H1 (cell line): ENCODE measurements at regions not wholly inside any gene's neighbourhood (a gene's known extent, or its start where the extent isn't known, plus 50 kb on each side); places are given as distances from the start of the nearest gene placed in this dataset.
"Not testable (repeated sequence)": the region's sequence is repeated elsewhere in the genome, so short reads cannot be mapped to it uniquely, and the experiment has no call there.

ENCODE experiments used
- CTCF ChIA-PET: fragments of 300-600 bp; sonication (Branson Sonifier 250); formaldehyde crosslinking; loops from one replicate; lab custom pipeline; 2021; ENCODE audit not compliant: partially characterized antibody; lab: Charles Lee
- POLR2A ChIA-PET: fragments of 300-600 bp; sonication (Branson Sonifier 250); formaldehyde crosslinking; loops from one replicate; lab custom pipeline; 2021; ENCODE audit warnings: inconsistent platforms; ENCODE audit not compliant: partially characterized antibody; lab: Charles Lee
- DNase-seq, 2 experiments: peaks; one replicate each; pipeline versions ENCODE4 v3.0.0 to v3.0.0-alpha.2; 2010 to 2022; ENCODE audit warnings: low spot score in 2 of 2, low read depth in 1 of 2, mixed read lengths in 1 of 2
- FAIRE-seq: peaks from 2 replicates; lab custom pipeline; 2011; peaks lifted over from hg19 to GRCh38; lab: Jason Lieb, UNC
- H2AFZ ChIP-seq: 2 replicates; pipeline ENCODE4 v1.8.1; 2012; ENCODE audit warnings: low read length, inconsistent platforms
- H2AK5ac ChIP-seq: 2 replicates; pipeline ENCODE4 v1.6.1; 2013; ENCODE audit warnings: low read depth, low read length
- H2BK120ac ChIP-seq: replicated peaks from 2 replicates; pipeline ENCODE3; 2013; ENCODE audit warnings: low read depth, low read length, inconsistent platforms
- H2BK12ac ChIP-seq: 2 replicates; pipeline ENCODE4 v1.6.1; 2013; ENCODE audit warnings: low read depth, low read length
- H2BK15ac ChIP-seq: 2 replicates; pipeline ENCODE4 v1.6.1; 2013; ENCODE audit warnings: low read length
- H2BK20ac ChIP-seq: 2 replicates; pipeline ENCODE4 v1.6.1; 2013; ENCODE audit warnings: low read length
- H2BK5ac ChIP-seq: 2 replicates; pipeline ENCODE4 v1.6.1; 2013; ENCODE audit warnings: low read depth, low read length
- H3K14ac ChIP-seq: 2 replicates; pipeline ENCODE4 v1.6.1; 2013; ENCODE audit warnings: inconsistent platforms; ENCODE audit not compliant: insufficient read length
- H3K18ac ChIP-seq: 2 replicates; pipeline ENCODE4 v1.6.1; 2013; ENCODE audit warnings: low read length; ENCODE audit errors: extremely low read depth
- H3K23ac ChIP-seq: 2 replicates; pipeline ENCODE4 v1.6.1; 2013; ENCODE audit warnings: inconsistent platforms; ENCODE audit not compliant: insufficient read length
- H3K23me2 ChIP-seq: 2 replicates; pipeline ENCODE4 v1.6.1; 2013; ENCODE audit warnings: low read depth, low read length
- H3K27ac ChIP-seq: 2 replicates; pipeline ENCODE4 v1.6.1; 2011; ENCODE audit warnings: low read depth, low read length, inconsistent platforms
- H3K27me3 ChIP-seq, 4 experiments: replicated peaks in 1 of 4; 1 replicate in 1 of 4; 2 replicates in 3 of 4; pipeline versions ENCODE4 v1.6.1 to v1.8.1; 2011 to 2013; ENCODE audit warnings: low read length in 3 of 4, mild to moderate bottlenecking in 3 of 4, inconsistent platforms in 2 of 4, mixed read lengths in 2 of 4, moderate library complexity in 1 of 4; ENCODE audit not compliant: control insufficient read depth in 3 of 4, insufficient read depth in 3 of 4; ENCODE audit errors: extremely low read depth in 1 of 4
- H3K36me3 ChIP-seq, 4 experiments: 2 replicates each; pipeline versions ENCODE4 v1.6.1 to v1.8.1; 2011 to 2013; ENCODE audit warnings: mild to moderate bottlenecking in 4 of 4, low read length in 3 of 4, moderate library complexity in 2 of 4, control low read depth in 1 of 4, inconsistent platforms in 1 of 4; ENCODE audit not compliant: insufficient read depth in 4 of 4, control insufficient read depth in 2 of 4
- H3K4ac ChIP-seq: replicated peaks from 2 replicates; pipeline ENCODE3; 2013; ENCODE audit warnings: low read length, low read depth, mixed read lengths, inconsistent platforms; ENCODE audit not compliant: insufficient read length
- H3K4me1 ChIP-seq, 4 experiments: replicated peaks in 1 of 4; 1 replicate in 1 of 4; 2 replicates in 3 of 4; pipeline versions ENCODE4 v1.6.1 to v1.8.1; 2011 to 2013; ENCODE audit warnings: low read length in 3 of 4, inconsistent platforms in 2 of 4, mixed read lengths in 1 of 4; ENCODE audit not compliant: insufficient read depth in 4 of 4, control insufficient read depth in 3 of 4
- H3K4me2 ChIP-seq, 2 experiments: 2 replicates each; pipeline versions ENCODE4 v1.6.1 to v1.8.1; 2011 to 2013; ENCODE audit warnings: low read depth in 2 of 2, low read length in 2 of 2, control low read depth in 1 of 2, inconsistent platforms in 1 of 2, mild to moderate bottlenecking in 1 of 2; ENCODE audit not compliant: insufficient read depth in 1 of 2
- H3K4me3 ChIP-seq, 4 experiments: fragments of 200-600, 300-600 bp in 1 of 4; sonication (generic), shearing (Covaris generic), sonication (Bioruptor Twin) in 1 of 4; 2 replicates each; pipeline versions ENCODE4 v1.5.1 to v1.8.1; 2011 to 2016; ENCODE audit warnings: low read length in 4 of 4, low read depth in 3 of 4, control low read depth in 2 of 4, inconsistent platforms in 2 of 4, mild to moderate bottlenecking in 2 of 4, mixed read lengths in 1 of 4, moderate library complexity in 1 of 4; ENCODE audit not compliant: insufficient read depth in 2 of 4; ENCODE audit errors: extremely low read depth in 1 of 4
- H3K56ac ChIP-seq: replicated peaks from 2 replicates; pipeline ENCODE3; 2013; ENCODE audit warnings: low read depth, mild to moderate bottlenecking, mixed read lengths, low read length, inconsistent platforms; ENCODE audit not compliant: insufficient read length
- H3K79me1 ChIP-seq: 2 replicates; pipeline ENCODE4 v1.6.1; 2013; ENCODE audit warnings: low read depth, low read length, control low read depth
- H3K79me2 ChIP-seq, 2 experiments: 2 replicates each; pipeline versions ENCODE4 v1.6.1 to v1.8.1; 2012 to 2013; ENCODE audit warnings: low read length in 2 of 2, mild to moderate bottlenecking in 2 of 2, inconsistent platforms in 1 of 2; ENCODE audit not compliant: insufficient read depth in 2 of 2, control insufficient read depth in 1 of 2
- H3K9ac ChIP-seq, 4 experiments: replicated peaks in 1 of 4; 1 replicate in 1 of 4; 2 replicates in 3 of 4; pipeline versions ENCODE4 v1.6.1 to v1.8.1; 2011 to 2013; ENCODE audit warnings: low read depth in 3 of 4, low read length in 3 of 4, control low read depth in 2 of 4, mild to moderate bottlenecking in 2 of 4, moderate library complexity in 2 of 4, inconsistent platforms in 1 of 4; ENCODE audit errors: extremely low read depth in 1 of 4
- H3K9me3 ChIP-seq, 2 experiments: 2 replicates each; pipeline versions ENCODE4 v1.6.1 to v1.8.1; 2012 to 2013; ENCODE audit warnings: mild to moderate bottlenecking in 2 of 2, moderate library complexity in 2 of 2, control low read depth in 1 of 2, inconsistent platforms in 1 of 2, low read depth in 1 of 2, low read length in 1 of 2, mixed read lengths in 1 of 2; ENCODE audit not compliant: insufficient read depth in 2 of 2
- H4K20me1 ChIP-seq, 2 experiments: replicated peaks in 1 of 2; 2 replicates each; pipeline versions ENCODE3 to v1.8.1; 2011 to 2013; ENCODE audit warnings: inconsistent platforms in 2 of 2, low read length in 2 of 2, mild to moderate bottlenecking in 1 of 2; ENCODE audit not compliant: insufficient read depth in 2 of 2, control insufficient read depth in 1 of 2
- H4K5ac ChIP-seq: 2 replicates; pipeline ENCODE4 v1.6.1; 2013; ENCODE audit warnings: low read length, low read depth, mixed read lengths, inconsistent platforms; ENCODE audit not compliant: insufficient read length
- H4K8ac ChIP-seq: 2 replicates; pipeline ENCODE4 v1.8.0; 2013; ENCODE audit warnings: mild to moderate bottlenecking, moderate library complexity, low read length, inconsistent platforms; ENCODE audit not compliant: insufficient read depth; ENCODE audit errors: extremely low read depth
- H4K91ac ChIP-seq: replicated peaks from 2 replicates; pipeline ENCODE3; 2013; ENCODE audit warnings: low read length, mixed read lengths, inconsistent platforms; ENCODE audit not compliant: insufficient read length
- BRCA1 ChIP-seq: IDR thresholded peaks from 2 replicates; pipeline ENCODE4 v1.6.1; 2012; ENCODE audit warnings: low read depth, low read length, improper control_type of control experiment
- EGR1 ChIP-seq: IDR thresholded peaks from 2 replicates; pipeline ENCODE4 v1.6.1; 2011; ENCODE audit warnings: low read depth, low read length, borderline replicate concordance
- POLR2AphosphoS5 ChIP-seq: IDR thresholded peaks from 2 replicates; pipeline ENCODE4 v1.6.1; 2011; ENCODE audit warnings: low read depth, low read length
- YY1 ChIP-seq: IDR thresholded peaks from 2 replicates; pipeline ENCODE4 v1.6.1; 2011; ENCODE audit warnings: low read depth, mild to moderate bottlenecking, low read length
- WGBS, 2 experiments: shearing (Covaris generic) in 1 of 2; methylation state at CpG; one replicate each; pipeline versions ENCODE4 v1.1.6 to v1.1.7; 2013 to 2015; ENCODE audit warnings: low lambda C conversion rate in 2 of 2, mixed read lengths in 2 of 2, inconsistent platforms in 1 of 2, low coverage in 1 of 2, missing lambda C conversion rate in 1 of 2; ENCODE audit not compliant: insufficient replicate concordance in 2 of 2, insufficient coverage in 1 of 2, insufficient read length in 1 of 2; ENCODE audit errors: extremely low coverage in 1 of 2, missing lambda C conversion rate in 1 of 2; 5-methylcytosine and 5-hydroxymethylcytosine counted together

DNA sequence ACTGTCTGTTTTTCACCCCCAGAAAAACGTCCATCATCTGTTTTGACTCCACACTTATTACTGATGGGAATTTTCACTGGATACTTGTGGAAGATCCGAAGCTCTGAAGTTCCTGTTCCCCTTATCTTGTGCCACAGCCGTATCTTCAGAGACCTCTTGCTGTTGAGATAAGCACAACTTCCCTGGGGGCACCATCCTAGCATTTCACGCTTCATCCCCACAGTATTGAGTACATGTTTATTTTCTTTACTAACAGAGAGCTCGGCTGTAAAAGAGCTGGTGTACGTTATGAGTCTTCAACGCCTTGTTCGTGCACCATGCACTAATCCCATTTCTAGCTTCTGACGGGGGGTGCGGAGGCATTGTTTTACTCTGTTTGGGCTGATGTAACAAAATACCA lies 813.6 kb upstream of the EEF2KMT start (continued):
- TF ChIP-seq EGR1 (no peak), POLR2AphosphoS5 (no peak), BRCA1 (no peak), YY1 (no peak)
- TF ChIP-seq, all 59 proteins: peak for 0

DNA sequence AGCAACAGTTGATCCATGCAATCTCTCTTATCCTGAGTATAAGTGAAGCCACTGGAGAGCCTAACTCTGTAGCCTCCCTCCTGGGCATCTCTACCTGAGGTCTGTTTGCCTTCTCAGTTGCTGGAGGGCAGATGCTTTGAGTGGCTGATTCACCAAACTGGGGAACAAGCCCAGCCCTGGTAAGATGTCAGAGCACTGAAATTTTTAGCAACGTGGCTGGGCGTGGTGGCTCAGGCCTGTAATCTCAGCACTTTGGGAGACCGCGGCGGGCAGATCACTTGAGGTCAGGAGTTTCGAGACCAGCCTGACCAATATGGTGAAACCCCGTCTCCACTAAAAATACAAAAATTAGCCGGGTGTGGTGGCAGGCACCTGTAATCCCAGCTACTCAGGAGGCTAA lies 812.0 kb upstream of the EEF2KMT start:
- not testable (repeated sequence) for DNase-seq, H2BK12ac ChIP-seq

More for the DNA sequence above, 812.0 kb upstream of the EEF2KMT start:
- H3K27ac ChIP-seq, H2BK20ac ChIP-seq, H3K4ac ChIP-seq, H3K79me2 ChIP-seq, H2BK5ac ChIP-seq, H3K9ac ChIP-seq, H4K5ac ChIP-seq, CTCF ChIA-PET, H3K4me2 ChIP-seq, H4K20me1 ChIP-seq, POLR2A ChIA-PET, H2AK5ac ChIP-seq, H3K4me1 ChIP-seq, H4K8ac ChIP-seq, H3K9me3 ChIP-seq, H3K18ac ChIP-seq, H4K91ac ChIP-seq, H3K4me3 ChIP-seq, H3K79me1 ChIP-seq, FAIRE-seq, H3K23ac ChIP-seq, H3K56ac ChIP-seq, H3K27me3 ChIP-seq, H3K23me2 ChIP-seq, H2BK15ac ChIP-seq, H2BK120ac ChIP-seq, H3K36me3 ChIP-seq, H2AFZ ChIP-seq, H3K14ac ChIP-seq: not testable (repeated sequence)
- WGBS, 2 experiments, result 89% methylated on average over 8 of the region's 8 CpGs; no CpG with 5 or more reads in 1 of the 2 experiments
